SJSA1 (cell line): ENCODE measurements at regions not wholly inside any gene's neighbourhood (a gene's known extent, or its start where the extent isn't known, plus 50 kb on each side); places are given as distances from the start of the nearest gene placed in this dataset.

Experiments used
- DNase-seq, 2 experiments: peaks; one replicate each; pipeline ENCODE4 v3.0.0-alpha.2; 2015 to 2020; ENCODE audit warnings: low spot score in 2 of 2, low read depth in 1 of 2
- H3K27ac ChIP-seq: fragments of 250-450 bp; sonication (Bioruptor Pico); 2 replicates; pipeline ENCODE4 v1.5.1; 2020; ENCODE audit warnings: mild to moderate bottlenecking, moderate library complexity
- H3K27me3 ChIP-seq: fragments of 250-450 bp; sonication (Bioruptor Pico); replicated peaks from 2 replicates; pipeline ENCODE4 v1.5.1; 2020; ENCODE audit warnings: mild to moderate bottlenecking, moderate library complexity
- H3K36me3 ChIP-seq: fragments of 250-450 bp; sonication (Bioruptor Pico); 2 replicates; pipeline ENCODE4 v1.5.1; 2020; ENCODE audit warnings: mild to moderate bottlenecking
- H3K4me1 ChIP-seq: fragments of 250-450 bp; sonication (Bioruptor Pico); replicated peaks from 2 replicates; pipeline ENCODE4 v1.6.1; 2021; ENCODE audit warnings: mild to moderate bottlenecking
- H3K4me3 ChIP-seq: fragments of 250-450 bp; sonication (Bioruptor Pico); 2 replicates; pipeline ENCODE4 v1.5.1; 2020; ENCODE audit warnings: mild to moderate bottlenecking
- H3K9me3 ChIP-seq: fragments of 250-450 bp; sonication (Bioruptor Pico); replicated peaks from 2 replicates; pipeline ENCODE4 v1.5.1; 2020; ENCODE audit warnings: mild to moderate bottlenecking

GRCh38 chr18:10009321-10010144 is 95.7 kb downstream of the VAPA start:
- no peaks in the 10 kb centered on the region for H3K27me3 ChIP-seq

GRCh38 chr18:10010611-10011015 is 96.8 kb downstream of the VAPA start:
- H3K27me3 ChIP-seq, result no peaks in the 10 kb centered on the region
- H3K27ac ChIP-seq, result peak overlapping the region; percentile 44
- H3K4me1 ChIP-seq, result peaks cover 28% of the 10 kb centered on the region
- H3K9me3 ChIP-seq, result no peaks in the 10 kb centered on the region
- H3K4me3 ChIP-seq, result no peak overlapping the region
- H3K36me3 ChIP-seq, result no peaks in the 10 kb centered on the region
- peak; percentile 72 for DNase-seq

More at GRCh38 chr18:10009321-10010144, 95.7 kb downstream of the VAPA start:
- no peak overlapping the region for H3K27ac ChIP-seq
- H3K9me3 ChIP-seq, result no peaks in the 10 kb centered on the region
- H3K36me3 ChIP-seq, result no peaks in the 10 kb centered on the region
- H3K4me1 ChIP-seq, result peaks cover 21% of the 10 kb centered on the region
- no peak overlapping the region for H3K4me3 ChIP-seq
- no peak for DNase-seq

GRCh38 chr18:10011061-10011460 is 97.2 kb downstream of the VAPA start:
- DNase-seq, result no peak
- Histone ChIP-seq H3K4me3 (no peak overlapping the region), H3K4me1 (peaks cover 33% of the 10 kb centered on the region), H3K27me3 (no peaks in the 10 kb centered on the region), H3K9me3 (no peaks in the 10 kb centered on the region), H3K36me3 (no peaks in the 10 kb centered on the region), H3K27ac (peak overlapping the region; percentile 44)

- H3K4me3 ChIP-seq, result no peak overlapping the region
- H3K9me3 ChIP-seq, result no peaks in the 10 kb centered on the region
- no peaks in the 10 kb centered on the region for H3K27me3 ChIP-seq
- H3K27ac ChIP-seq, result no peak overlapping the region; the same call in 1 of the 2 replicates
- peaks cover 40% of the 10 kb centered on the region for H3K4me1 ChIP-seq
- no peaks in the 10 kb centered on the region for H3K36me3 ChIP-seq
- DNase-seq, result no peak
These were observed 97.9 kb downstream of the VAPA start for GRCh38 chr18:10011751-10012150.

GRCh38 chr18:10012526-10012925 is 98.7 kb downstream of the VAPA start:
- no peaks in the 10 kb centered on the region for H3K27me3 ChIP-seq
- H3K27ac ChIP-seq, result no peak overlapping the region
- no peak overlapping the region for H3K4me3 ChIP-seq
- no peak for DNase-seq
- no peaks in the 10 kb centered on the region for H3K36me3 ChIP-seq
- H3K4me1 ChIP-seq, result peaks cover 47% of the 10 kb centered on the region
- no peaks in the 10 kb centered on the region for H3K9me3 ChIP-seq

GRCh38 chr18:10013621-10014543 is 100.1 kb downstream of the VAPA start:
- no peak overlapping the region for H3K4me3 ChIP-seq
- DNase-seq, result no peak
- H3K27ac ChIP-seq, result no peak overlapping the region
- H3K9me3 ChIP-seq, result no peaks in the 10 kb centered on the region
- H3K4me1 ChIP-seq, result peaks cover 54% of the 10 kb centered on the region
- no peaks in the 10 kb centered on the region for H3K36me3 ChIP-seq
- no peaks in the 10 kb centered on the region for H3K27me3 ChIP-seq

- H3K27ac ChIP-seq, result peak overlapping the region; percentile 67
- H3K27me3 ChIP-seq, result no peaks in the 10 kb centered on the region
- H3K36me3 ChIP-seq, result no peaks in the 10 kb centered on the region
- H3K4me1 ChIP-seq, result peaks cover 46% of the 10 kb centered on the region
- no peak for DNase-seq
- no peaks in the 10 kb centered on the region for H3K9me3 ChIP-seq
- no peak overlapping the region for H3K4me3 ChIP-seq
These were observed 101.5 kb downstream of the VAPA start for GRCh38 chr18:10015288-10015701.

- Histone ChIP-seq H3K27ac (peak overlapping the region; percentile 67), H3K9me3 (no peaks in the 10 kb centered on the region), H3K4me3 (no peak overlapping the region), H3K27me3 (no peaks in the 10 kb centered on the region), H3K4me1 (peaks cover 37% of the 10 kb centered on the region), H3K36me3 (no peaks in the 10 kb centered on the region)
- DNase-seq, result peak in 1 of 2 experiments; percentile 72
These were observed 102.4 kb downstream of the VAPA start for GRCh38 chr18:10015941-10016819.

- no peaks in the 10 kb centered on the region for H3K27me3 ChIP-seq
- DNase-seq, result no peak
- peak overlapping the region; percentile 67 for H3K27ac ChIP-seq
- H3K4me1 ChIP-seq, result peaks cover 33% of the 10 kb centered on the region
- no peaks in the 10 kb centered on the region for H3K9me3 ChIP-seq
- H3K36me3 ChIP-seq, result no peaks in the 10 kb centered on the region
- H3K4me3 ChIP-seq, result no peak overlapping the region
These were observed 103.2 kb downstream of the VAPA start for GRCh38 chr18:10017043-10017442.

GRCh38 chr18:10018289-10018688 is 104.5 kb downstream of the VAPA start:
- DNase-seq, result no peak
- H3K4me1 ChIP-seq, result peaks cover 33% of the 10 kb centered on the region
- H3K27me3 ChIP-seq, result no peaks in the 10 kb centered on the region
- no peak overlapping the region for H3K4me3 ChIP-seq
- H3K27ac ChIP-seq, result no peak overlapping the region
- H3K36me3 ChIP-seq, result no peaks in the 10 kb centered on the region
- no peaks in the 10 kb centered on the region for H3K9me3 ChIP-seq

- Histone ChIP-seq H3K27ac (no peak overlapping the region), H3K36me3 (no peaks in the 10 kb centered on the region), H3K4me1 (peaks cover 30% of the 10 kb centered on the region), H3K27me3 (no peaks in the 10 kb centered on the region), H3K4me3 (no peak overlapping the region), H3K9me3 (no peaks in the 10 kb centered on the region)
- no peak for DNase-seq
These were observed 106.4 kb downstream of the VAPA start for GRCh38 chr18:10020171-10020570.

- no peaks in the 10 kb centered on the region for H3K9me3 ChIP-seq
- no peaks in the 10 kb centered on the region for H3K27me3 ChIP-seq
- H3K36me3 ChIP-seq, result no peaks in the 10 kb centered on the region
- H3K4me3 ChIP-seq, result no peak overlapping the region
- no peak overlapping the region for H3K27ac ChIP-seq
- peaks cover 8% of the 10 kb centered on the region; the same call in 1 of the 2 replicates for H3K4me1 ChIP-seq
- DNase-seq, result no peak
These were observed 108.5 kb downstream of the VAPA start for GRCh38 chr18:10022365-10022764.

- Histone ChIP-seq H3K4me1 (no peaks in the 10 kb centered on the region), H3K36me3 (no peaks in the 10 kb centered on the region)
- DNase-seq, result no peak
These were observed 110.2 kb downstream of the VAPA start for GRCh38 chr18:10023853-10024570.

More at GRCh38 chr18:10023853-10024570, 110.2 kb downstream of the VAPA start:
- Histone ChIP-seq H3K27ac (no peak overlapping the region), H3K27me3 (no peaks in the 10 kb centered on the region), H3K9me3 (no peaks in the 10 kb centered on the region), H3K4me3 (no peak overlapping the region)
